Activated CD4-positive, alpha-beta T cell treated with anti-CD3 and anti-CD28 coated beads, Interleukin-2, amount 10 ng/mL, durations not matched to agents 24 days and 14 days (primary cell): ENCODE measurements at regions not wholly inside any gene's neighbourhood (a gene's known extent, or its start where the extent isn't known, plus 50 kb on each side); places are given as distances from the start of the nearest gene placed in this dataset.

ENCODE experiments used
- DNase-seq: peaks from one replicate; pipeline ENCODE4 v3.0.0; 2022
- H3K27ac Mint-ChIP-seq: one replicate; pipeline ENCODE4 v1.8.0; 2022; ENCODE audit warnings: mild to moderate bottlenecking, mixed read lengths
- H3K27me3 Mint-ChIP-seq: one replicate; pipeline ENCODE4 v1.8.0; 2022; ENCODE audit warnings: mixed read lengths
- H3K36me3 Mint-ChIP-seq: one replicate; pipeline ENCODE4 v1.8.0; 2022; ENCODE audit warnings: low read depth, mild to moderate bottlenecking, mixed read lengths
- H3K4me1 Mint-ChIP-seq: one replicate; pipeline ENCODE4 v1.8.0; 2021; ENCODE audit warnings: mixed read lengths
- H3K4me3 Mint-ChIP-seq: one replicate; pipeline ENCODE4 v1.8.0; 2022; ENCODE audit warnings: mild to moderate bottlenecking, moderate library complexity, mixed read lengths
- H3K9me3 Mint-ChIP-seq: one replicate; pipeline ENCODE4 v1.8.0; 2021; ENCODE audit warnings: mixed read lengths
- intact Hi-C: fragments of 100-400 bp; cut with micrococcal nuclease; formaldehyde crosslinking; loops from one replicate; pipeline ENCODE4 v1.15.1; 2023

GRCh38 chr3:99502871-99503270 is 135.5 kb upstream of the COL8A1 start:
- intact Hi-C loops, result no loop called here
- Mint-ChIP-seq H3K36me3 (no peaks in the 10 kb centered on the region), H3K4me3 (no peak overlapping the region), H3K9me3 (no peaks in the 10 kb centered on the region), H3K27ac (no peak overlapping the region), H3K4me1 (peaks cover 3% of the 10 kb centered on the region), H3K27me3 (no peaks in the 10 kb centered on the region)
- no peak for DNase-seq

GRCh38 chr3:99500485-99500884 is 137.9 kb upstream of the COL8A1 start:
- no peak overlapping the region for H3K4me3 Mint-ChIP-seq
- H3K36me3 Mint-ChIP-seq, result no peaks in the 10 kb centered on the region
- no peak overlapping the region for H3K27ac Mint-ChIP-seq
- intact Hi-C loops, result no loop called here
- H3K4me1 Mint-ChIP-seq, result no peaks in the 10 kb centered on the region
- no peak for DNase-seq
- H3K9me3 Mint-ChIP-seq, result no peaks in the 10 kb centered on the region
- peaks cover 2% of the 10 kb centered on the region for H3K27me3 Mint-ChIP-seq

- no peaks in the 10 kb centered on the region for H3K36me3 Mint-ChIP-seq
- no peak for DNase-seq
- no peaks in the 10 kb centered on the region for H3K9me3 Mint-ChIP-seq
- peaks cover 2% of the 10 kb centered on the region for H3K27me3 Mint-ChIP-seq
- intact Hi-C loops, result loop anchor here (1.0 to 2.0 kb wide), 2 partner anchors 187 to 254 kb away; no protein-coding TSS in a partner anchor
- H3K27ac Mint-ChIP-seq, result no peak overlapping the region
- no peaks in the 10 kb centered on the region for H3K4me1 Mint-ChIP-seq
- no peak overlapping the region for H3K4me3 Mint-ChIP-seq
Measured at GRCh38 chr3:99499235-99500158, 138.9 kb upstream of the COL8A1 start.

- DNase-seq, result no peak
- no peaks in the 10 kb centered on the region for H3K9me3 Mint-ChIP-seq
- H3K36me3 Mint-ChIP-seq, result no peaks in the 10 kb centered on the region
- H3K27ac Mint-ChIP-seq, result no peak overlapping the region
- no peak overlapping the region for H3K4me3 Mint-ChIP-seq
- H3K27me3 Mint-ChIP-seq, result peaks cover 2% of the 10 kb centered on the region
- intact Hi-C loops, result loop anchor here (1.0 to 2.0 kb wide), 2 partner anchors 188 to 255 kb away; no protein-coding TSS in a partner anchor
- H3K4me1 Mint-ChIP-seq, result no peaks in the 10 kb centered on the region
Measured at GRCh38 chr3:99498550-99499234, 139.7 kb upstream of the COL8A1 start.

- no peaks in the 10 kb centered on the region for H3K27me3 Mint-ChIP-seq
- no peaks in the 10 kb centered on the region for H3K36me3 Mint-ChIP-seq
- DNase-seq, result no peak
- no peaks in the 10 kb centered on the region for H3K9me3 Mint-ChIP-seq
- no peak overlapping the region for H3K4me3 Mint-ChIP-seq
- no peaks in the 10 kb centered on the region for H3K4me1 Mint-ChIP-seq
- no peak overlapping the region for H3K27ac Mint-ChIP-seq
- intact Hi-C loops, result no loop called here
Measured at GRCh38 chr3:99487894-99488293, 150.5 kb upstream of the COL8A1 start.

- no peak for DNase-seq
- no peaks in the 10 kb centered on the region for H3K4me1 Mint-ChIP-seq
- no peak overlapping the region for H3K27ac Mint-ChIP-seq
- intact Hi-C loops, result no loop called here
- no peaks in the 10 kb centered on the region for H3K36me3 Mint-ChIP-seq
- H3K27me3 Mint-ChIP-seq, result no peaks in the 10 kb centered on the region
- H3K4me3 Mint-ChIP-seq, result no peak overlapping the region
- H3K9me3 Mint-ChIP-seq, result no peaks in the 10 kb centered on the region
Measured at GRCh38 chr3:99485286-99485685, 153.1 kb upstream of the COL8A1 start.

GRCh38 chr3:99484871-99485270 is 153.5 kb upstream of the COL8A1 start:
- Mint-ChIP-seq H3K27me3 (no peaks in the 10 kb centered on the region), H3K9me3 (no peaks in the 10 kb centered on the region), H3K4me3 (no peak overlapping the region), H3K27ac (no peak overlapping the region), H3K36me3 (no peaks in the 10 kb centered on the region), H3K4me1 (no peaks in the 10 kb centered on the region)
- intact Hi-C loops, result no loop called here
- no peak for DNase-seq

- Mint-ChIP-seq H3K4me3 (no peak overlapping the region), H3K9me3 (no peaks in the 10 kb centered on the region), H3K27ac (no peak overlapping the region), H3K36me3 (no peaks in the 10 kb centered on the region), H3K27me3 (no peaks in the 10 kb centered on the region), H3K4me1 (no peaks in the 10 kb centered on the region)
- intact Hi-C loops, result no loop called here
- no peak for DNase-seq
Measured at GRCh38 chr3:99483841-99484240, 154.6 kb upstream of the COL8A1 start.

- H3K4me1 Mint-ChIP-seq, result no peaks in the 10 kb centered on the region
- H3K27ac Mint-ChIP-seq, result no peak overlapping the region
- no peaks in the 10 kb centered on the region for H3K27me3 Mint-ChIP-seq
- no peak for DNase-seq
- no peaks in the 10 kb centered on the region for H3K9me3 Mint-ChIP-seq
- intact Hi-C loops, result no loop called here
- H3K4me3 Mint-ChIP-seq, result no peak overlapping the region
- no peaks in the 10 kb centered on the region for H3K36me3 Mint-ChIP-seq
Measured at GRCh38 chr3:99482191-99482590, 156.2 kb upstream of the COL8A1 start.

GRCh38 chr3:99481561-99481960 is 156.8 kb upstream of the COL8A1 start:
- intact Hi-C loops, result no loop called here
- no peaks in the 10 kb centered on the region for H3K36me3 Mint-ChIP-seq
- H3K9me3 Mint-ChIP-seq, result peaks cover 1% of the 10 kb centered on the region
- H3K4me3 Mint-ChIP-seq, result no peak overlapping the region
- no peaks in the 10 kb centered on the region for H3K27me3 Mint-ChIP-seq
- H3K4me1 Mint-ChIP-seq, result no peaks in the 10 kb centered on the region
- no peak for DNase-seq
- no peak overlapping the region for H3K27ac Mint-ChIP-seq

GRCh38 chr3:99479768-99480167 is 158.6 kb upstream of the COL8A1 start:
- H3K36me3 Mint-ChIP-seq, result no peaks in the 10 kb centered on the region
- H3K4me3 Mint-ChIP-seq, result no peak overlapping the region
- H3K27ac Mint-ChIP-seq, result no peak overlapping the region
- H3K9me3 Mint-ChIP-seq, result peaks cover 3% of the 10 kb centered on the region
- no peak for DNase-seq
- no peaks in the 10 kb centered on the region for H3K27me3 Mint-ChIP-seq
- H3K4me1 Mint-ChIP-seq, result no peaks in the 10 kb centered on the region
- intact Hi-C loops, result no loop called here

- H3K4me1 Mint-ChIP-seq, result no peaks in the 10 kb centered on the region
- no peaks in the 10 kb centered on the region for H3K27me3 Mint-ChIP-seq
- H3K36me3 Mint-ChIP-seq, result no peaks in the 10 kb centered on the region
- intact Hi-C loops, result no loop called here
- no peak for DNase-seq
- no peak overlapping the region for H3K4me3 Mint-ChIP-seq
- H3K9me3 Mint-ChIP-seq, result peaks cover 3% of the 10 kb centered on the region
- H3K27ac Mint-ChIP-seq, result no peak overlapping the region
Measured at GRCh38 chr3:99477650-99478049, 160.7 kb upstream of the COL8A1 start.

GRCh38 chr3:99475229-99475628 is 163.2 kb upstream of the COL8A1 start:
- intact Hi-C loops, result no loop called here
- Mint-ChIP-seq H3K4me3 (no peak overlapping the region), H3K4me1 (no peaks in the 10 kb centered on the region), H3K27me3 (no peaks in the 10 kb centered on the region), H3K27ac (no peak overlapping the region), H3K9me3 (peaks cover 3% of the 10 kb centered on the region), H3K36me3 (no peaks in the 10 kb centered on the region)
- no peak for DNase-seq

GRCh38 chr3:99474776-99475175 is 163.6 kb upstream of the COL8A1 start:
- H3K4me3 Mint-ChIP-seq, result no peak overlapping the region
- H3K4me1 Mint-ChIP-seq, result no peaks in the 10 kb centered on the region
- H3K27ac Mint-ChIP-seq, result no peak overlapping the region
- intact Hi-C loops, result no loop called here
- no peak for DNase-seq
- H3K9me3 Mint-ChIP-seq, result peaks cover 3% of the 10 kb centered on the region
- no peaks in the 10 kb centered on the region for H3K36me3 Mint-ChIP-seq
- no peaks in the 10 kb centered on the region for H3K27me3 Mint-ChIP-seq
